ENCODE measurements at regions not wholly inside any gene's neighbourhood (a gene's known extent, or its start where the extent isn't known, plus 50 kb on each side); places are given as distances from the start of the nearest gene placed in this dataset.

GRCh38 chr20:56988446-56988845 lies 278.0 kb downstream of the BMP7 start:
- POLR2A ChIA-PET, result interaction anchor here (0.6 kb wide), 1 partner anchor 51 kb away, joined by 3 read pairs; no protein-coding TSS in a partner anchor
- TF ChIP-seq, protein P1, sequence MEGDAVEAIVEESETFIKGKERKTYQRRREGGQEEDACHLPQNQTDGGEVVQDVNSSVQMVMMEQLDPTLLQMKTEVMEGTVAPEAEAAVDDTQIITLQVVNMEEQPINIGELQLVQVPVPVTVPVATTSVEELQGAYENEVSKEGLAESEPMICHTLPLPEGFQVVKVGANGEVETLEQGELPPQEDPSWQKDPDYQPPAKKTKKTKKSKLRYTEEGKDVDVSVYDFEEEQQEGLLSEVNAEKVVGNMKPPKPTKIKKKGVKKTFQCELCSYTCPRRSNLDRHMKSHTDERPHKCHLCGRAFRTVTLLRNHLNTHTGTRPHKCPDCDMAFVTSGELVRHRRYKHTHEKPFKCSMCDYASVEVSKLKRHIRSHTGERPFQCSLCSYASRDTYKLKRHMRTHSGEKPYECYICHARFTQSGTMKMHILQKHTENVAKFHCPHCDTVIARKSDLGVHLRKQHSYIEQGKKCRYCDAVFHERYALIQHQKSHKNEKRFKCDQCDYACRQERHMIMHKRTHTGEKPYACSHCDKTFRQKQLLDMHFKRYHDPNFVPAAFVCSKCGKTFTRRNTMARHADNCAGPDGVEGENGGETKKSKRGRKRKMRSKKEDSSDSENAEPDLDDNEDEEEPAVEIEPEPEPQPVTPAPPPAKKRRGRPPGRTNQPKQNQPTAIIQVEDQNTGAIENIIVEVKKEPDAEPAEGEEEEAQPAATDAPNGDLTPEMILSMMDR (IDR thresholded peaks at IDR 0.05; ENCODE audit: insufficient read depth, low read depth, low read length), result no peak
- DNase-seq (ENCODE audit: low read depth), result no peak
- Histone ChIP-seq H3K27me3 (ENCODE audit: control insufficient read depth, insufficient read depth, low read length) (0 out of 2 replicates have a peak, but pooled peaks cover 2% of the 10 kb centered on the region), H3K4me3 (ENCODE audit: low read depth, low read length) (no peak overlapping the region), H3K36me3 (ENCODE audit: control insufficient read depth, insufficient read depth, low read length) (no peaks in the 10 kb centered on the region)
- CTCF ChIA-PET, result interaction anchor here (1.3 kb wide), 1 partner anchor 10 kb away, joined by 4 read pairs; no protein-coding TSS in a partner anchor

DNA sequence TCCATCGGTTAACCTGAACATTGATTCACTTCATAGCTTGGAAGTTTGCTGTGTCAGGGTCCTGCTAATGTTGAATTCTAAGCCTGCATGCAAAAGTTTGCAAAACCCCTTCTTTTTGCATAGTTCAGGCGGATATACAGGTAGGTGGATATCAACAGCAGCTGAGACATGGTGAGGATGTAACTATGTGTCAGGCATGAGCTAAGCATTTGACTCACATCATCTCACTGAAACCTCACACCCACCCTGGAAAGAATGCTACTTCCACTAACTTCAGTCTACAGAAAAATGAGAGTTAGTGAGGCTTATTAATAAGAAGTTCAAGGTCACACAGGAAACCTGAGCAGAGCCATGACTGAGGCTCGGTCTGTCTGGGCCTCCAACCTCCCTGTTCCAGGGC lies 276.9 kb downstream of the BMP7 start:
- TF ChIP-seq, protein P1 (IDR thresholded peaks at IDR 0.05; ENCODE audit: insufficient read depth, low read depth, low read length), result no peak
- DNase-seq (ENCODE audit: low read depth), result no peak
- CTCF ChIA-PET, result interaction anchor here (1.4 to 2.6 kb wide), 2 partner anchors 16 to 360 kb away, joined by 3 to 12 read pairs; no protein-coding TSS in a partner anchor

DNA sequence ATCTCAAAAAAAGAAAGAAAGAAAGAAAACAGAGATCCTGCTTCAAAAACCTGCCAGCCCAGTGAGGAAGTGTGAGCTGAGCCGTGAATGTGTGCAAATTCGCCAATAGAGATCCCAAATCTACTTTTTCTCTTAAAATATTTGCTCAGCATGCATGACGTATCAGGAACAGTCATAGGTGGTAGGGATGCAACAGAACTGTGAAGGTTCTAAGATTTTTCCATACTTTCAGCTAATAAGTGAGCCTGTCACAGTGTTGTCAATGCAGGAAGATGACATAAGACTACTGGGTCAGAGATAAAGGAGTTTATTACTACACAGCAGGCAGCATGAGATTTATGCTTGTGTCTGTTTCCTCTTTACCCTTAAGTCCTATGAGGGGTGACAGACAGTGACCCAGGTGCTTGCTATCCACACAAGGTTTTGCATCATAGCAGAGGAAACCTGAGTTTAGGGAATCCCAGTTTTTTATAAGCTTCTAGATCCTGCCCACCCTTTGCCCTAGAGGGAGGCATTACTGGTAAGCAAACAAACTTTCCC lies 273.4 kb downstream of the BMP7 start:
- Histone ChIP-seq H3K36me3 (ENCODE audit: control insufficient read depth, insufficient read depth, low read length) (no peaks in the 10 kb centered on the region), H3K4me3 (ENCODE audit: low read depth, low read length) (no peak overlapping the region), H3K27me3 (ENCODE audit: control insufficient read depth, insufficient read depth, low read length) (0 out of 2 replicates have a peak, but pooled peaks cover 2% of the 10 kb centered on the region)
- POLR2A ChIA-PET, result no interaction called here
- CTCF ChIA-PET, result interaction anchor here (1.2 kb wide), 1 partner anchor 443 kb away, joined by 4 read pairs; no protein-coding TSS in a partner anchor
- no peak for DNase-seq (ENCODE audit: low read depth)
- TF ChIP-seq, protein P1 (IDR thresholded peaks at IDR 0.05; ENCODE audit: insufficient read depth, low read depth, low read length), result no peak

More for the DNA sequence above, 276.9 kb downstream of the BMP7 start:
- 0 out of 2 replicates have a peak, but pooled peaks cover 2% of the 10 kb centered on the region for H3K27me3 ChIP-seq (ENCODE audit: control insufficient read depth, insufficient read depth, low read length)
- H3K36me3 ChIP-seq (ENCODE audit: control insufficient read depth, insufficient read depth, low read length), result no peaks in the 10 kb centered on the region
- H3K4me3 ChIP-seq (ENCODE audit: low read depth, low read length), result no peak overlapping the region
- POLR2A ChIA-PET, result no interaction called here

GRCh38 chr20:56994006-56994405 lies 272.4 kb downstream of the BMP7 start:
- CTCF ChIA-PET, result interaction anchor here (2.2 kb wide), 1 partner anchor 20 kb away, joined by 5 read pairs; no protein-coding TSS in a partner anchor
- no peaks in the 10 kb centered on the region for H3K36me3 ChIP-seq (ENCODE audit: control insufficient read depth, insufficient read depth, low read length)
- no peak for DNase-seq (ENCODE audit: low read depth)
- H3K27me3 ChIP-seq (ENCODE audit: control insufficient read depth, insufficient read depth, low read length), result 0 out of 2 replicates have a peak, but pooled peaks cover 2% of the 10 kb centered on the region
- POLR2A ChIA-PET, result no interaction called here
- TF ChIP-seq, protein P1 (IDR thresholded peaks at IDR 0.05; ENCODE audit: insufficient read depth, low read depth, low read length), result no peak
- H3K4me3 ChIP-seq (ENCODE audit: low read depth, low read length), result no peak overlapping the region

DNA sequence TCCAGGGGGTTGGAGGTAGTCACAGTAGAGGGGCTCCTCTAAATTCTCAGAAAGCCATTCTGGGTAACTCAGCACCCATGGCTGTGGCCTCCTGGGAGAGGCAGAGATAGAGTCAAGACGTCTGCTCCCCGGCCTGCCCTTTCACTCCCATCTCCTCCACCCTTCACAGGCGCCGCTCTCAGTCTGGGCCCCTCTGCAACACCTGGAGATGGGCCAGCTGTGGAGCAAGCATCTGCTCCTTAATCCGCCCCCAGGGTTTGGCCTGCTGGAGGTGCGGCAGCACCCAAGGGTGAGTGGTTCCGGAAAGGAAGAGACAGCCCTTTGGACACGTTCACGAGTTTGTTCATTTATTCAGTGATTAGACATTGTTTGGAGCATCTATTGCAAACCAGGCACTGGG lies 271.3 kb downstream of the BMP7 start:
- H3K27me3 ChIP-seq (ENCODE audit: control insufficient read depth, insufficient read depth, low read length), result 0 out of 2 replicates have a peak, but pooled peaks cover 2% of the 10 kb centered on the region
- H3K36me3 ChIP-seq (ENCODE audit: control insufficient read depth, insufficient read depth, low read length), result no peaks in the 10 kb centered on the region
- DNase-seq (ENCODE audit: low read depth), result no peak
- POLR2A ChIA-PET, result no interaction called here
- TF ChIP-seq, protein P1 (IDR thresholded peaks at IDR 0.05; ENCODE audit: insufficient read depth, low read depth, low read length), result no peak
- CTCF ChIA-PET, result interaction anchor here (1.0 to 2.2 kb wide), 8 partner anchors 10 to 445 kb away, joined by 3 to 11 read pairs (median 4); no protein-coding TSS in a partner anchor
- no peak overlapping the region for H3K4me3 ChIP-seq (ENCODE audit: low read depth, low read length)
